ENCODE measurements at regions not wholly inside any gene's neighbourhood (a gene's known extent, or its start where the extent isn't known, plus 50 kb on each side); places are given as distances from the start of the nearest gene placed in this dataset.

DNA sequence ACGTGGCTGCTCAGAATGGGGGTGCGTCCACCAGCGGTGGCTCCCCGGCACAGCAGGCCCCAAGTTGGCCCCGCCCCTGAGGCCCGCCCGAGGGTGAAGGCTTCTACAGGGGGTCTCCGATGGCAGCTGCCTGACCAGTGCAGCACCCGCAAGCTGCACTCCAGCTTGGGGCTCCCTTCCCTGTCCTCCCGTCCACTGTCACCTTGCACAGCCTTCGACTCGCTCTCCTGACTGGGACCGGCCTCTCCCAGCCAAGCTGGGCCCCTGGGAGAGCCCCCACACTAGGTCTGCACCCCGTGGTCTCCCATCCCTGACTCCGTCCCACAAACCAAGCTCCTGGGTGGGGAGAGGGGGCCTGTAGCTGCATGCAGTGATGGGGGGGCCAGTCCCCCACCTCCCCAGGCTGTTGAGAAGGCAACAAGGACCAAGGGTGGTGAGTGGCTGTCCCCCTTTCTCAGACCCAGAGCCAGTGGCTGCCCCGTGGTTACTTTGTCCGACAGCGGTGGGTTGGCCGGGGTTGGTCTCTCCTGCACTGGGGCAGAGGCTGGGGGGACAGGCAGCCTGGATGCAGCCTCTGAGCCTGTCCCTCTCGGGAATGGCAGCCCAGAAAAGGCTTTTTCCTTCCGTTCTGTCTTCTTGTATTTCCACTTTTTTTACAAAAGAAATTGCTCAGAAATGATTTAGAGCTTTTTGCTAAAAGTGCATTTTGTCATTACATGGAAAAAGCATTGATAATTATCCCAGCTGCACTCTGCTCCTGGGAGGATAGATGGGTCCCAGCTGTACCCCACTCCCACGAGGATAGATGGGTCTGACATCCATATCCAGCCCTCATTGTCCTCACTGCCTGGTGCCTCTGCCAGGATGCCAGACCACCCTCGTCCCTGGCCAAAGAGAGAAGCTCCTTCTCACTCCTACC is 217.0 kb downstream of the KIF26A start:
- Histone ChIP-seq H3K4me2 (no peak overlapping the region), H3K27ac (no peak overlapping the region), H3K79me2 (no peaks in the 10 kb centered on the region), H3K4me1 (ENCODE audit: insufficient read depth) (peaks cover 1% of the 10 kb centered on the region), H3K9me3 (ENCODE audit: low read depth) (no peaks in the 10 kb centered on the region), H3K4me3 (no peak overlapping the region), H3K9me2 (replicated peaks; ENCODE audit: insufficient read depth) (no peaks in the 10 kb centered on the region), H4K20me1 (ENCODE audit: insufficient read depth, poor library complexity, severe bottlenecking) (no peaks in the 10 kb centered on the region), H3K27me3 (no peaks in the 10 kb centered on the region), H2AFZ (no peak overlapping the region), H3K36me3 (replicated peaks; ENCODE audit: insufficient read depth, low read depth) (no peaks in the 10 kb centered on the region)
- TF ChIP-seq EZH2 (IDR thresholded peaks at IDR 0.05; ENCODE audit: borderline replicate concordance) (no peak), EZH2phosphoT487 (IDR thresholded peaks at IDR 0.05; ENCODE audit: low read depth, severe bottlenecking, unreplicated experiment) (no peak)
- TF ChIP-seq, protein P1, sequence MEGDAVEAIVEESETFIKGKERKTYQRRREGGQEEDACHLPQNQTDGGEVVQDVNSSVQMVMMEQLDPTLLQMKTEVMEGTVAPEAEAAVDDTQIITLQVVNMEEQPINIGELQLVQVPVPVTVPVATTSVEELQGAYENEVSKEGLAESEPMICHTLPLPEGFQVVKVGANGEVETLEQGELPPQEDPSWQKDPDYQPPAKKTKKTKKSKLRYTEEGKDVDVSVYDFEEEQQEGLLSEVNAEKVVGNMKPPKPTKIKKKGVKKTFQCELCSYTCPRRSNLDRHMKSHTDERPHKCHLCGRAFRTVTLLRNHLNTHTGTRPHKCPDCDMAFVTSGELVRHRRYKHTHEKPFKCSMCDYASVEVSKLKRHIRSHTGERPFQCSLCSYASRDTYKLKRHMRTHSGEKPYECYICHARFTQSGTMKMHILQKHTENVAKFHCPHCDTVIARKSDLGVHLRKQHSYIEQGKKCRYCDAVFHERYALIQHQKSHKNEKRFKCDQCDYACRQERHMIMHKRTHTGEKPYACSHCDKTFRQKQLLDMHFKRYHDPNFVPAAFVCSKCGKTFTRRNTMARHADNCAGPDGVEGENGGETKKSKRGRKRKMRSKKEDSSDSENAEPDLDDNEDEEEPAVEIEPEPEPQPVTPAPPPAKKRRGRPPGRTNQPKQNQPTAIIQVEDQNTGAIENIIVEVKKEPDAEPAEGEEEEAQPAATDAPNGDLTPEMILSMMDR (IDR thresholded peaks at IDR 0.05; ENCODE audit: poor library complexity): no peak
- WGBS (ENCODE audit: low lambda C conversion rate, missing lambda C conversion rate): 91% methylated on average over 15 of the region's 23 CpGs
- no peak for DNase-seq (ENCODE audit: low spot score)

GRCh38 chr14:104356020-104356737 is 217.8 kb downstream of the KIF26A start:
- 82% methylated on average over 10 of the region's 16 CpGs for WGBS (ENCODE audit: low lambda C conversion rate, missing lambda C conversion rate)
- no peak for DNase-seq (ENCODE audit: low spot score)

GRCh38 chr14:104356738-104357688 is 218.6 kb downstream of the KIF26A start:
- H3K4me3 ChIP-seq: no peak overlapping the region
- no peaks in the 10 kb centered on the region for H4K20me1 ChIP-seq (ENCODE audit: insufficient read depth, poor library complexity, severe bottlenecking)
- H2AFZ ChIP-seq: no peak overlapping the region
- no peaks in the 10 kb centered on the region for H3K9me3 ChIP-seq (ENCODE audit: low read depth)
- no peaks in the 10 kb centered on the region for H3K36me3 ChIP-seq (replicated peaks; ENCODE audit: insufficient read depth, low read depth)
- H3K27me3 ChIP-seq: no peaks in the 10 kb centered on the region
- H3K27ac ChIP-seq: no peak overlapping the region
- no peak overlapping the region for H3K4me2 ChIP-seq
- TF ChIP-seq EZH2 (IDR thresholded peaks at IDR 0.05; ENCODE audit: borderline replicate concordance) (no peak), EZH2phosphoT487 (IDR thresholded peaks at IDR 0.05; ENCODE audit: low read depth, severe bottlenecking, unreplicated experiment) (no peak)
- TF ChIP-seq, protein P1 (IDR thresholded peaks at IDR 0.05; ENCODE audit: poor library complexity): no peak
- H3K9me2 ChIP-seq (replicated peaks; ENCODE audit: insufficient read depth): no peaks in the 10 kb centered on the region
- no peak for DNase-seq (ENCODE audit: low spot score)
- 96% methylated on average over 30 of the region's 30 CpGs for WGBS (ENCODE audit: low lambda C conversion rate, missing lambda C conversion rate)
- H3K4me1 ChIP-seq (ENCODE audit: insufficient read depth): no peaks in the 10 kb centered on the region
- no peaks in the 10 kb centered on the region for H3K79me2 ChIP-seq

More at GRCh38 chr14:104356020-104356737, 217.8 kb downstream of the KIF26A start:
- Histone ChIP-seq H3K4me3 (no peak overlapping the region), H3K27me3 (no peaks in the 10 kb centered on the region), H2AFZ (no peak overlapping the region), H3K4me1 (ENCODE audit: insufficient read depth) (no peaks in the 10 kb centered on the region), H3K4me2 (no peak overlapping the region), H3K27ac (no peak overlapping the region), H4K20me1 (ENCODE audit: insufficient read depth, poor library complexity, severe bottlenecking) (no peaks in the 10 kb centered on the region), H3K79me2 (no peaks in the 10 kb centered on the region), H3K9me3 (ENCODE audit: low read depth) (no peaks in the 10 kb centered on the region), H3K9me2 (replicated peaks; ENCODE audit: insufficient read depth) (no peaks in the 10 kb centered on the region), H3K36me3 (replicated peaks; ENCODE audit: insufficient read depth, low read depth) (no peaks in the 10 kb centered on the region)
- TF ChIP-seq EZH2 (IDR thresholded peaks at IDR 0.05; ENCODE audit: borderline replicate concordance) (no peak), EZH2phosphoT487 (IDR thresholded peaks at IDR 0.05; ENCODE audit: low read depth, severe bottlenecking, unreplicated experiment) (no peak)
- TF ChIP-seq, protein P1 (IDR thresholded peaks at IDR 0.05; ENCODE audit: poor library complexity): no peak
